Transverse colon (tissue), 3 donors: ENCODE measurements at regions not wholly inside any gene's neighbourhood (a gene's known extent, or its start where the extent isn't known, plus 50 kb on each side); places are given as distances from the start of the nearest gene placed in this dataset.
"Not testable (repeated sequence)": the region's sequence is repeated elsewhere in the genome, so short reads cannot be mapped to it uniquely, and the experiment has no call there.

Experiments used
- POLR2A ChIP-seq: fragments of 450-650 bp; IDR thresholded peaks from one replicate; pipeline ENCODE4 v1.6.1; 2016; ENCODE audit warnings: antibody characterized with exemption, mild to moderate bottlenecking, moderate library complexity
- TF ChIP-seq, protein P1 (sequence below), 5 experiments: fragments of 200-600 bp in 3 of 5; fragments of 450-650 bp in 2 of 5; sonication (generic) in 3 of 5; IDR thresholded peaks; 1 replicate in 2 of 5; 2 replicates in 3 of 5; pipeline ENCODE4 v1.5.1; 2016 to 2017; ENCODE audit warnings: antibody characterized with exemption in 5 of 5, inconsistent platforms in 3 of 5, mild to moderate bottlenecking in 2 of 5, moderate library complexity in 1 of 5

DNA sequence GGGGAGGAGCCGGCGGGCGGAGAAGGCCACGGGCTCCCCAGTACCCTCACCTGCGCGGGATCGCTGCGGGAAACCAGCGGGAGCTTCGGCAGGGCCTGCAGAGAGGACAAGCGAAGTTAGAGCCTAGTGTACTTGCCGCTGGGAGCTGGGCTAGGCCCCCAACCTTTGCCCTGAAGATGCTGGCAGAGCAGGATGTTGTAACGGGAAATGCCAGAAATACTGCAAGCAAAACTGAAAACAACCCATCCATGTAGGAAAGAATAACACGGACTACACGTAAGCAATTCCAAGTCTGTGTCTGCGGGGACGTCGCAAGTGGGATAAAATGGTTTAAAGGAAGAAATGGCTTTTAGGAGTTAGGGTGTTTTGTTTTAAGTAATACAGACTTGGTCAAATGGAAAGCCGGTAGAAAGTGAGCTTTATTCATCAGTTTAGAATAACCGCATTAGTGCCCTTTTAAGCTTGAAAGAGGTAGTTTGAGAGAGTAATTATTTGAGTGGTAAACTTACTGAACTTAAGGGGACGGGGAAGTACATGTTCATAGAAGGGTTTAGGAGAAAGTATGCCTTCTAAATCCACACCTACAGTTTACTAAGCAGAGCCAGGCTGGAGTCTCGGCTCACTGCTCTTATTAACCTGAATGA lies 121.3 kb upstream of the NIPA1 start:
- TF ChIP-seq, protein P1, sequence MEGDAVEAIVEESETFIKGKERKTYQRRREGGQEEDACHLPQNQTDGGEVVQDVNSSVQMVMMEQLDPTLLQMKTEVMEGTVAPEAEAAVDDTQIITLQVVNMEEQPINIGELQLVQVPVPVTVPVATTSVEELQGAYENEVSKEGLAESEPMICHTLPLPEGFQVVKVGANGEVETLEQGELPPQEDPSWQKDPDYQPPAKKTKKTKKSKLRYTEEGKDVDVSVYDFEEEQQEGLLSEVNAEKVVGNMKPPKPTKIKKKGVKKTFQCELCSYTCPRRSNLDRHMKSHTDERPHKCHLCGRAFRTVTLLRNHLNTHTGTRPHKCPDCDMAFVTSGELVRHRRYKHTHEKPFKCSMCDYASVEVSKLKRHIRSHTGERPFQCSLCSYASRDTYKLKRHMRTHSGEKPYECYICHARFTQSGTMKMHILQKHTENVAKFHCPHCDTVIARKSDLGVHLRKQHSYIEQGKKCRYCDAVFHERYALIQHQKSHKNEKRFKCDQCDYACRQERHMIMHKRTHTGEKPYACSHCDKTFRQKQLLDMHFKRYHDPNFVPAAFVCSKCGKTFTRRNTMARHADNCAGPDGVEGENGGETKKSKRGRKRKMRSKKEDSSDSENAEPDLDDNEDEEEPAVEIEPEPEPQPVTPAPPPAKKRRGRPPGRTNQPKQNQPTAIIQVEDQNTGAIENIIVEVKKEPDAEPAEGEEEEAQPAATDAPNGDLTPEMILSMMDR (IDR thresholded peaks at IDR 0.05) = not testable (repeated sequence)
- TF ChIP-seq POLR2A = not testable (repeated sequence)
